Lower leg skin (tissue), 4 donors: ENCODE measurements at regions not wholly inside any gene's neighbourhood (a gene's known extent, or its start where the extent isn't known, plus 50 kb on each side); places are given as distances from the start of the nearest gene placed in this dataset.

Source experiments
- DNase-seq, 2 donors: peaks; one replicate each; pipeline ENCODE4 v3.0.0-alpha.2; 2019; ENCODE audit warnings: low spot score in 2 of 2
- H3K4me3 ChIP-seq: fragments of 200-600 bp; sonication (generic); 2 replicates; pipeline ENCODE4 v1.5.1; 2017; ENCODE audit warnings: mild to moderate bottlenecking, low read depth; ENCODE audit not compliant: poor library complexity, severe bottlenecking
- POLR2A ChIP-seq, 2 donors: fragments of 450-650 bp; IDR thresholded peaks; one replicate each; pipeline ENCODE4 v1.6.1; 2016 to 2017; ENCODE audit warnings: antibody characterized with exemption in 2 of 2, mild to moderate bottlenecking in 1 of 2, moderate library complexity in 1 of 2
- WGBS, 2 donors: methylation state at CpG; one replicate each; pipeline ENCODE4 v1.1.5; 2018; 5-methylcytosine and 5-hydroxymethylcytosine counted together
- intact Hi-C: fragments of 100-400 bp; cut with DNase I; formaldehyde crosslinking; loops from one replicate; pipeline ENCODE4 v1.15.0; 2023; ENCODE audit warnings: low total_unique reads
- TF ChIP-seq, protein P1 (sequence below), 3 donors: fragments of 450-650 bp; IDR thresholded peaks; one replicate each; pipeline ENCODE4 v1.5.1; 2016; ENCODE audit warnings: antibody characterized with exemption in 3 of 3, mild to moderate bottlenecking in 3 of 3, moderate library complexity in 2 of 3

DNA sequence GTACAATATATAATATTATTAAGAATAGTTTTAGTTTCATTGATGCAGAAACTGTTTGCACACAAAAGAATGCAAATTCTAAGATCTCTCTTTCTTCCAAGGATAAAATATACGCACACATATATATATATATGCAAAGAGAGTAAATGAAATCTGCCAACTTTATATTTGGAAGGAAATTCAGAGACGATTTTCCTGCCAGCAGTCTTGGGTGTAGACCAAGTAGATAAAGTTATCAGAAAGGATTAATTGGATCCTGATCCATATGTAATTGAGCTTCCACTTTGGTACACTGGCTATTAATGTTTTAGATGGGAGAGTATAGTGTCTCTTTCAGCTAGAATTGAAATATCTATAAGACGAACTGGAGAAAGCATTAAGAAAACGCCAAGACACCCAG is 295.4 kb upstream of the IL12A start:
- 71 to 78% methylated on average over 4 of the region's 4 CpGs for WGBS, 2 donors
- TF ChIP-seq, protein P1, sequence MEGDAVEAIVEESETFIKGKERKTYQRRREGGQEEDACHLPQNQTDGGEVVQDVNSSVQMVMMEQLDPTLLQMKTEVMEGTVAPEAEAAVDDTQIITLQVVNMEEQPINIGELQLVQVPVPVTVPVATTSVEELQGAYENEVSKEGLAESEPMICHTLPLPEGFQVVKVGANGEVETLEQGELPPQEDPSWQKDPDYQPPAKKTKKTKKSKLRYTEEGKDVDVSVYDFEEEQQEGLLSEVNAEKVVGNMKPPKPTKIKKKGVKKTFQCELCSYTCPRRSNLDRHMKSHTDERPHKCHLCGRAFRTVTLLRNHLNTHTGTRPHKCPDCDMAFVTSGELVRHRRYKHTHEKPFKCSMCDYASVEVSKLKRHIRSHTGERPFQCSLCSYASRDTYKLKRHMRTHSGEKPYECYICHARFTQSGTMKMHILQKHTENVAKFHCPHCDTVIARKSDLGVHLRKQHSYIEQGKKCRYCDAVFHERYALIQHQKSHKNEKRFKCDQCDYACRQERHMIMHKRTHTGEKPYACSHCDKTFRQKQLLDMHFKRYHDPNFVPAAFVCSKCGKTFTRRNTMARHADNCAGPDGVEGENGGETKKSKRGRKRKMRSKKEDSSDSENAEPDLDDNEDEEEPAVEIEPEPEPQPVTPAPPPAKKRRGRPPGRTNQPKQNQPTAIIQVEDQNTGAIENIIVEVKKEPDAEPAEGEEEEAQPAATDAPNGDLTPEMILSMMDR (IDR thresholded peaks at IDR 0.05) = no peak
- TF ChIP-seq POLR2A (IDR thresholded peaks at IDR 0.05) = no peak
- no peak overlapping the region for H3K4me3 ChIP-seq
- DNase-seq = no peak
- intact Hi-C loops = no loop called here

GRCh38 chr3:159711560-159712333 is 276.9 kb upstream of the IL12A start:
- intact Hi-C loops = no loop called here
- TF ChIP-seq, protein P1 (IDR thresholded peaks at IDR 0.05) = no peak
- no peak for TF ChIP-seq POLR2A (IDR thresholded peaks at IDR 0.05)
- no peak overlapping the region for H3K4me3 ChIP-seq
- 39 to 47% methylated on average over 7 of the region's 7 CpGs for WGBS, 2 donors
- peak in 1 of 2 donors; percentile 19 for DNase-seq

DNA sequence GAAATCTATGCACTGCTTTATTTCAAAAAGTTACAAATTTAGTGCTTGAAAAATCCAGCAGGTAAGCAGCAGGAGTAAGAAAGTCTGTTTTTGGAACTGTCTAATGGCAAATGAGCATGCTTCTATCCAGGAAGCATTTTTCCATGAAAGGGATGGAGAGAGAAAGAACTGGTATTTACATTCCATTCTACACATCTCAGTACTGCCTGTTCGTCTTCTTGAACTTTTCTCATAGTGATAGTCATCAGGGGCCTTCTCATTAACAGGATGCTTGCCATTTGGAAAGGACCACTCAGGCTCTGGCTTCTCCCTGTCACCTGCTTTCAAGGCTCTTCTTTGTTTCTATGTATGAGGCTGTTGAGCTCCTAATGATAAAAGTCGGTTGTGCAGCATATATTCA is 267.3 kb upstream of the IL12A start:
- intact Hi-C loops = no loop called here
- WGBS, 2 donors = 74 to 84% methylated on average over 2 of the region's 2 CpGs
- no peak overlapping the region for H3K4me3 ChIP-seq
- DNase-seq = no peak
- TF ChIP-seq POLR2A (IDR thresholded peaks at IDR 0.05) = no peak
- TF ChIP-seq, protein P1 (IDR thresholded peaks at IDR 0.05) = no peak

DNA sequence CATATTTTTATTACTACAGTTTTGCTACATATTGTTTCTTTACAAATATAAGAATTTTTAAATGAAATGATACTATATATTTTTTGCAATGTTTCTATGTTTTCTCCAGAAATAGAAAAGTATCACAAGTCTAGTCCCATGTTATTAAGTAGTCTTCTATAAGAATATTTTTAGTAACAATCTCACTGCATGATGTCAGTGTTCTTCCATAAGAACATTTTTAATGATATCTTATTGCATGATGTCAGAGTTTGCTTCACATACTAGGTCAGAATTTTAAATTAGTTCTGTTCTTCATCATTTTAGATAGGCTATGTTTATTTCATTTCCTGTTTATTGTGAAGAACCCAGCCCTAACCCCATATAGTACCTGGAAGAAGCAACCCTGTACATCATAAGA is 265.3 kb upstream of the IL12A start:
- TF ChIP-seq, protein P1 (IDR thresholded peaks at IDR 0.05) = no peak
- TF ChIP-seq POLR2A (IDR thresholded peaks at IDR 0.05) = no peak
- no peak overlapping the region for H3K4me3 ChIP-seq
- intact Hi-C loops = no loop called here
- no peak for DNase-seq

DNA sequence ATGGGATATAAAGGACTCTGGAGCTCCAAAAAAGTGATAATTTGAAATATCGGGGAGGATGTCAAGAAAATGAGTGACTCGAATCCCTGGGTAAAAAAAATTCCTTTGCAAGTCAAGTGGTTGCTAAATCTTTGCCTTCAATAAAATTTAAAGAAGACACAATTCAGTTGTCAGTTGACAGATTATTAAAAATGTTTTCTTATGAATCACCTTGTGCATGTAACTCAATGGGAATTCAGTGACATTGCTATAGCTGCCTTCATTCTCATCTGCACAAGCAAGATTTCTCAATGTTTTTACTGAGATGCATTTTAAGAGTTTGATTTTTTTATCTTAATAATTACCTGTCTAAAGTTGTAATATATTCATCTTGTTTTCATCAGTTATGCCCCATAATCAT is 264.0 kb upstream of the IL12A start:
- intact Hi-C loops = no loop called here
- no peak for TF ChIP-seq POLR2A (IDR thresholded peaks at IDR 0.05)
- TF ChIP-seq, protein P1 (IDR thresholded peaks at IDR 0.05) = no peak
- DNase-seq = no peak
- no peak overlapping the region for H3K4me3 ChIP-seq
- 89 to 94% methylated on average over 2 of the region's 2 CpGs for WGBS, 2 donors
